Mucosa of descending colon (tissue), 3 donors: ENCODE measurements at regions not wholly inside any gene's neighbourhood (a gene's known extent, or its start where the extent isn't known, plus 50 kb on each side); places are given as distances from the start of the nearest gene placed in this dataset.
"Not testable (repeated sequence)": the region's sequence is repeated elsewhere in the genome, so short reads cannot be mapped to it uniquely, and the experiment has no call there.

Experiments used
- ATAC-seq: fragments of 200-7000 bp; cut with Tn5 transposase; one replicate; pipeline ENCODE4 v1.9.1; 2020; ENCODE audit warnings: mild to moderate bottlenecking, moderate library complexity
- DNase-seq, 3 donors: peaks; one replicate each; pipeline ENCODE4 v3.0.0-alpha.2; 2020
- H3K36me3 ChIP-seq: fragments of 200-600 bp; one replicate; pipeline ENCODE4 v1.8.0; 2021; ENCODE audit warnings: low read depth, mild to moderate bottlenecking
- H3K4me1 ChIP-seq: fragments of 200-600 bp; one replicate; pipeline ENCODE4 v1.8.0; 2021; ENCODE audit warnings: low read depth, mild to moderate bottlenecking
- H3K4me3 ChIP-seq: fragments of 200-600 bp; one replicate; pipeline ENCODE4 v1.8.0; 2021; ENCODE audit warnings: mild to moderate bottlenecking
- H3K9me3 ChIP-seq: fragments of 200-600 bp; one replicate; pipeline ENCODE4 v1.8.0; 2021; ENCODE audit warnings: mild to moderate bottlenecking
- intact Hi-C, 2 donors: fragments of 100-400 bp; cut with DNase I in 1 of 2; cut with micrococcal nuclease in 1 of 2; formaldehyde crosslinking; loops; one replicate each; pipeline versions ENCODE4 v1.11.0 to v1.11.1; 2022; cut with DNase I, micrococcal nuclease
- TF ChIP-seq, protein P1 (sequence below): fragments of 200-600 bp; IDR thresholded peaks from one replicate; pipeline ENCODE4 v1.8.0; 2022; ENCODE audit warnings: antibody characterized with exemption, mild to moderate bottlenecking
- donor health status: DM: no; HTN: no; CAD: no; lungs with moderate emphysema.
- donor health status: DM: no; HTN: no; CAD: no.
- donor health status: DM: no; HTN: yes; CAD: no.

DNA sequence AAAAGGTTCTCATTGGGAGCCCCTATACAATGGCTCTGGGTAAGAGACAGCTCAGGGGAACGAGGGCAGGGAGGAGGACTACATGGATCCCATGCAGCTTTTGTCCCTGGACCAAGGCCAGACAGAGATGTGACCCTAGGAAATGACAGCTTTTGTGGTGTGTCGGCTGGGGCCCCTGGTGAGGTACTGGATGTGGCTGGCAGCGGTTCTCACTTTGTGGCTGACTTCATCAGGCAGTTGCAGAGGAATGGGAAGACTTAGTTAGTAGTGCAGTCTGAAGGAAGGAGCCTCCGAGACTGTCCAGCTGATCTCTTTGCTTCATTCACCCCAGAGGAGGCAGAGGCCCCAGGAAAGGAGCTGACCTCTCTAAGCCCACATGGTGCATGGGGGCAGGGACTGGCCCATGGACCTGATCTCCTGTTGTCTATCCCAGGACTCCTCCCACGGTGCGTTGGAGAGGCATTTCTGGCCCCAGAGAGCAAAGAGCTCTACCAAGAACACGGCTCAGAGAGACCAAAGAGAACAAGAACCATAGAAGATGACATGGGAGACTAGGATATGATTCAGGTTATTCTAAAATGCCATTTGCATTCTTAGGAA is 202.9 kb downstream of the RPS24 start:
- no peak overlapping the region for H3K4me3 ChIP-seq
- H3K4me1 ChIP-seq: no peaks in the 10 kb centered on the region
- DNase-seq: no peak
- no peaks in the 10 kb centered on the region for H3K9me3 ChIP-seq
- no peak for ATAC-seq
- TF ChIP-seq, protein P1, sequence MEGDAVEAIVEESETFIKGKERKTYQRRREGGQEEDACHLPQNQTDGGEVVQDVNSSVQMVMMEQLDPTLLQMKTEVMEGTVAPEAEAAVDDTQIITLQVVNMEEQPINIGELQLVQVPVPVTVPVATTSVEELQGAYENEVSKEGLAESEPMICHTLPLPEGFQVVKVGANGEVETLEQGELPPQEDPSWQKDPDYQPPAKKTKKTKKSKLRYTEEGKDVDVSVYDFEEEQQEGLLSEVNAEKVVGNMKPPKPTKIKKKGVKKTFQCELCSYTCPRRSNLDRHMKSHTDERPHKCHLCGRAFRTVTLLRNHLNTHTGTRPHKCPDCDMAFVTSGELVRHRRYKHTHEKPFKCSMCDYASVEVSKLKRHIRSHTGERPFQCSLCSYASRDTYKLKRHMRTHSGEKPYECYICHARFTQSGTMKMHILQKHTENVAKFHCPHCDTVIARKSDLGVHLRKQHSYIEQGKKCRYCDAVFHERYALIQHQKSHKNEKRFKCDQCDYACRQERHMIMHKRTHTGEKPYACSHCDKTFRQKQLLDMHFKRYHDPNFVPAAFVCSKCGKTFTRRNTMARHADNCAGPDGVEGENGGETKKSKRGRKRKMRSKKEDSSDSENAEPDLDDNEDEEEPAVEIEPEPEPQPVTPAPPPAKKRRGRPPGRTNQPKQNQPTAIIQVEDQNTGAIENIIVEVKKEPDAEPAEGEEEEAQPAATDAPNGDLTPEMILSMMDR: no peak
- H3K36me3 ChIP-seq: no peaks in the 10 kb centered on the region
- intact Hi-C loops: no loop called here

GRCh38 chr10:78237951-78238350 is 204.3 kb downstream of the RPS24 start:
- H3K9me3 ChIP-seq, intact Hi-C loops, H3K36me3 ChIP-seq, ATAC-seq, H3K4me3 ChIP-seq, DNase-seq, H3K4me1 ChIP-seq: not testable (repeated sequence)

GRCh38 chr10:78247266-78247665 is 213.6 kb downstream of the RPS24 start:
- H3K4me1 ChIP-seq: no peaks in the 10 kb centered on the region
- no peaks in the 10 kb centered on the region for H3K9me3 ChIP-seq
- H3K36me3 ChIP-seq: no peaks in the 10 kb centered on the region
- TF ChIP-seq, protein P1: no peak
- H3K4me3 ChIP-seq: no peak overlapping the region
- no peak for ATAC-seq
- intact Hi-C loops: no loop called here
- no peak for DNase-seq

- no peak for ATAC-seq
These were observed 214.2 kb downstream of the RPS24 start for GRCh38 chr10:78247821-78248220.

DNA sequence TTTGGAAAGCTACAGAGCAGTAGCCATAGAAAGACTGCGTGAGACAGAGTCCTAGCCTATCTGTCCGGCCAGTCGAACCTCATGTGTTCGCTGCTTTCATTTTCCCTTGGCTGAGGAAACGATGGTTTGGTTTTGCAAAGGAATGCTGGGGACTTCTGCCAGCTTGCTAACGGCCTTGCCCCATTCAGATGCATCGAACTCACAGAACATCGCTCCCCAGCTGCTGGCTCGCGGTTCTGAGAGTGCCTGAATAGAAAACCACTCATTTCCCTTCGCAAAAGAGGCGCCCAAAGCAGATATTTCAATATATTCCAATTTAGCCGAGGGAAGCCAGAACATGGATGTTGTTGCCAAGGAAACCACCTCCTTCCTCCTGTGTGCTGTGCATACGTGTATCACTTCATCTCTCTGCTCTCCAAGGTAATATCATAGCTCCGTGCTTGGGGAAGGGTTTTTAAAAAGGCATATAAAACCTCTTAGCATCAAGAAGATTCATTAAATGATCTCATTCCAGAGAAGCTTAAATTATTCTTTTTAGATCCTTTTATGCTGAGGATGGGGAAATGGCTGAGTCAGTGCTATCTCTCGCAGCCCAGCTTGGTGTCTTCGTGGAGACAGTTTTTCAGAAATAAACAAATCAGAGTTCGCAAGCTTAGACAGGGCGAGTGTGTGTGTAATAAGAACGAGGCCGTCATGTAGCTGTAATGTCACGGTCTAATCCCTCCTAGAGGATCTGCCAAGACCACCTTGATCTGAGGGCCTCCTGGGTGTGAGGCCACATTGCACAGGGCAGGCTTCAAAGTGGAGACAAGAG is 215.2 kb downstream of the RPS24 start:
- peak in 1 of 3 donors; percentile 15 for DNase-seq
- Histone ChIP-seq H3K36me3 (no peaks in the 10 kb centered on the region), H3K4me3 (no peak overlapping the region), H3K9me3 (no peaks in the 10 kb centered on the region), H3K4me1 (no peaks in the 10 kb centered on the region)
- TF ChIP-seq, protein P1: no peak
- peak; percentile 30 for ATAC-seq
- intact Hi-C loops: no loop called here

More at GRCh38 chr10:78247821-78248220, 214.2 kb downstream of the RPS24 start:
- TF ChIP-seq, protein P1: no peak
- H3K36me3 ChIP-seq: no peaks in the 10 kb centered on the region
- intact Hi-C loops: no loop called here
- no peaks in the 10 kb centered on the region for H3K4me1 ChIP-seq
- H3K4me3 ChIP-seq: no peak overlapping the region
- no peak for DNase-seq
- H3K9me3 ChIP-seq: no peaks in the 10 kb centered on the region

DNA sequence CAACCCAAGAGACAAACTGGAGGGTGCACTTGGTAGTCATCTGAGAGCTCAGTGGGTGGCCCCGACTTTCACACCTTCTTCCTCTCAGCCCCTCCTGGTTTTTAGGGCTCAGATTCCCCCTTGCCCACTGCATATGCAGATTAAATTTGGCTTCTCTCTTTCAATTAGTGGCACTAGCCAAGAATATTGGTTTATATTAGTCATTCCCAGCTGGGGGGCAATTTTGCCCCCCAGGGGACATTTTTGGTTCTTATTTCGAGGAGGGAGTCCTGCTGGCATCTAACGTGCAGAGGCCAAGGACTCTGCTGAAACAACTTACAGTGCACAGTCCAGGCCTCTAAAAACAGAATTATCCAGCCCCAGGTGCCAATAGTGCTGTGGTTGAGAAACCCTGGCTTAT is 216.0 kb downstream of the RPS24 start:
- DNase-seq (no peak), ATAC-seq (no peak)
- no peak overlapping the region for H3K4me3 ChIP-seq
- intact Hi-C loops: no loop called here
- TF ChIP-seq, protein P1: no peak
- no peaks in the 10 kb centered on the region for H3K36me3 ChIP-seq
- no peaks in the 10 kb centered on the region for H3K9me3 ChIP-seq
- H3K4me1 ChIP-seq: no peaks in the 10 kb centered on the region
